ENCODE measurements at regions not wholly inside any gene's neighbourhood (a gene's known extent, or its start where the extent isn't known, plus 50 kb on each side); places are given as distances from the start of the nearest gene placed in this dataset.

GRCh38 chr18:60570172-60570571, 197.6 kb upstream of the MC4R start:
- no peak for TF ChIP-seq HDAC6 (IDR thresholded peaks at IDR 0.05; ENCODE audit: low read depth, low read length)
- TF ChIP-seq RXRA (IDR thresholded peaks at IDR 0.05; ENCODE audit: insufficient read depth, low read depth, low read length), result no peak
- TF ChIP-seq CTCF (IDR thresholded peaks at IDR 0.05; ENCODE audit: control extremely low read depth in 1 of 3, insufficient read depth in 1 of 3, low read depth in 1 of 3, low read length in 3 of 3), result no peak
- no peak for TF ChIP-seq POLR2A (IDR thresholded peaks at IDR 0.05; ENCODE audit: control extremely low read depth in 1 of 2, low read depth in 2 of 2, low read length in 2 of 2)
- TF ChIP-seq CBX8 (IDR thresholded peaks at IDR 0.05; ENCODE audit: borderline replicate concordance, low read depth, low read length), result no peak
- TF ChIP-seq EZH2 (IDR thresholded peaks at IDR 0.05; ENCODE audit: low read depth, low read length, severe bottlenecking), result no peak
- TF ChIP-seq POLR2AphosphoS5 (IDR thresholded peaks at IDR 0.05; ENCODE audit: low read depth, low read length), result no peak
- TF ChIP-seq SP1 (IDR thresholded peaks at IDR 0.05; ENCODE audit: low read depth, low read length), result no peak
- no peak for TF ChIP-seq NRF1 (IDR thresholded peaks at IDR 0.05; ENCODE audit: low read depth, low read length)
- no peak for TF ChIP-seq RNF2 (IDR thresholded peaks at IDR 0.05; ENCODE audit: borderline replicate concordance, low read depth, low read length, missing control alignments, poor library complexity, severe bottlenecking)
- no peak for TF ChIP-seq SRF (IDR thresholded peaks at IDR 0.05; ENCODE audit: low read depth, low read length)

Measured in H1 (cell line).